ENCODE measurements at regions not wholly inside any gene's neighbourhood (a gene's known extent, or its start where the extent isn't known, plus 50 kb on each side); places are given as distances from the start of the nearest gene placed in this dataset.

- TF ChIP-seq GTF2I (CRISPR knock-in tag; conservative IDR thresholded peaks at IDR 0.05) (no peak), MAX (CRISPR knock-in tag; IDR thresholded peaks at IDR 0.05) (no peak)
Observed at GRCh38 chr2:13000664-13001363, 284.1 kb downstream of the TRIB2 start.

All from WTC11 (cell line).